ENCODE measurements at regions not wholly inside any gene's neighbourhood (a gene's known extent, or its start where the extent isn't known, plus 50 kb on each side); places are given as distances from the start of the nearest gene placed in this dataset.
"Not testable (repeated sequence)": the region's sequence is repeated elsewhere in the genome, so short reads cannot be mapped to it uniquely, and the experiment has no call there.

DNA sequence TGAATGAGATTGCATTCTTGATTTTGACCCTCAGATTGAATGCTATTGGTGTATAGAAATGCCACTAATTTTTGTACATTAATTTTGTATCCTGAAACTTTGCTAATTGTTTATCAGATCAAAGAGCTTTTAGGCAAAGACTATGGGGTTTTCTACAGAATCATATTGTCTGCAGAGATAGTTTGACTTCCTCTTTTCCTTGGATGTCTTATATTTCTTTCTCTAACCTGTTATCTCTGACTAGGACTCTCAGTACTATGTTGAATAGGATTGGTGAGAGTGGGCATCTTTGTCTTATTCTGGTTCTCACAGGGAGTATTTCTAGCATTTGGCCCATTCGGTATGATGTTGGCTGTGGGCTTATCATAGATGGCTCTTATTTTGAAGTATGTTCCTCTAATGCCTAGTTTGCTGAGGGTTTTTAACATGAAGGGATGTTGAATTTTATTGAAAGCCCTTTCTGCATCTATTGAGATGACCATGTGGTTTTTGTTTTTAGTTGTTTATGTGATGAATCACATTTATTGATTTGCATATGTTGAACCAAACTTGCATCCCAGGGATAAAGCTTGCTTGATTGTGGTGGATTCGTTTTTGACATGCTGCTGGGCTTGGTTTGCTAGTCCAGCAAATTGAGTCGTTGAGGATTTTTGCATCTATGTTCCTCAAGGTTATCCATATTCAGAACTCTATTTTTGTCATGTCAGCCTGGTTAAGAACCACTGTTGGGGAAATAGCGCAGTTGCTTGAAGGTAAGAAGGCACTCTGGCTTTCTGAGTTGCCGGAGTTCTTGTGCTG, 85.8 kb upstream of the NOTCH2NLA start:
- TF ChIP-seq POLR2A, CTCF (IDR thresholded peaks at IDR 0.05): not testable (repeated sequence)

Measured in vagina (tissue), 2 donors.